Neural progenitor cell (in vitro differentiated cells): ENCODE measurements at regions not wholly inside any gene's neighbourhood (a gene's known extent, or its start where the extent isn't known, plus 50 kb on each side); places are given as distances from the start of the nearest gene placed in this dataset.

Source experiments
- CTCF ChIP-seq: fragments of 200-600 bp; sonication (generic); IDR thresholded peaks from 2 replicates; pipeline ENCODE4 v1.5.1; 2017; ENCODE audit warnings: antibody characterized with exemption, mild to moderate bottlenecking
- EZH2phosphoT487 ChIP-seq: fragments of 200-600 bp; sonication (generic); IDR thresholded peaks from 2 replicates; pipeline ENCODE4 v1.6.1; 2017; ENCODE audit warnings: antibody characterized with exemption

- TF ChIP-seq EZH2phosphoT487 (no peak), CTCF (no peak)
Measured at GRCh38 chr3:189404024-189404423, 227.2 kb upstream of the TP63 start.
